ENCODE measurements at regions not wholly inside any gene's neighbourhood (a gene's known extent, or its start where the extent isn't known, plus 50 kb on each side); places are given as distances from the start of the nearest gene placed in this dataset.
A peak's percentile ranks its signal among the peaks of the same experiment; 100 is the strongest.

DNA sequence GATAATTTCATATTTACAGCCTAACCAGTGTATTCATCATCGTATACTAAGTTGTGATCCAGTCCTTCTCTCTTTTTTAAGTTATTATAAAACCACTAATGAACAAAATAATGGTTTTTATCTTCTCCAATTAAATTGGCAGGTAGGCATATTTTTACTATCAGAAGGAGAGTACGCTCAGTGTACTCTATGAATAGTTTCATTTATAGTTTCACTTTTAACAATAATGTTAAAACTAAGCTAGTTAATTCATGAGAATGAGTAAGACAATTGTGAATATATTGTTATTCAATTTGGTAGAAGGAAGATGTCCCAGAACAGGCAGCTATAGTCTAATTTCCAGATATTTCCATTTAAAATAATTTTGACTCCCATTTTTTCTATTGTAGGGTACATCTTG is 277.1 kb downstream of the RASSF9 start:
- in situ Hi-C loops (cut with HindIII; ENCODE audit: low sequenced_read_pairs) = no loop called here
- DNase-seq (ENCODE audit: low spot score) = no peak

DNA sequence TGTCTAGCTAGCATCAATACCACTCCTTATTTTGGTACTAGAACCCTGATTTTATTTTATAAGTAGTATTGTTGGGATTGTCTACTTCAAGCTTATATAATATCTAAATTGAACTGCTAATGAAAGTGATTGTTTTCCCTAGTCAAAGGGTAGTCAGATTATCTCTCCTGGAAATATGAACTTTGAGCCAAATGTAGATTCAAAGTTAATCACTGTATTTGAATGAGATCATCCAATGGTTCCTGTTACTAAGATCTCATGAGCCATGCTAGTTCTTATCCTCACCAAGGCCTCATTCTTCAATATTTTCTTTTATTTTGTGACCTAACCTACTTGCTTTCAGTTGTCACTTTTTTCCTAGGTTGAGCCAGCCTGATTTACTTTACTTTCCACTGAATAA is 276.7 kb downstream of the RASSF9 start:
- in situ Hi-C loops (cut with HindIII; ENCODE audit: low sequenced_read_pairs) = no loop called here
- DNase-seq (ENCODE audit: low spot score) = no peak

DNA sequence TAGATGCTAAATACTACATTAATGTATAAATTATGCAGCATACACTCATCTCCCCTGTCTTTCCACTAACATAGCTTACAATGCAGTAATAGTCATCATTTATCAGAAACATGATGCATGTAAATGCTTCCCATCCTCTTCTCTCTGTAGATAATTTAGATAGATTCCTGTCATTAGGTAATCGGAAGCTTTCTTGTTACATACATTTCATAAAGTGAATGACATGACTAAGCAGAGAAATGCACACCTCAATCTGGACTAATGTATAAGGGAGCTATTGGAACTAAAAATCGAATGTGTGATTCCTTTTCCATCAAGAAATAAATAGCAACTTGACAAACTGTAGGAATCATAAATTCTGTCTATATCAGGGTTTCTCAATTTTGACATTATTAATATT is 273.4 kb downstream of the RASSF9 start:
- DNase-seq (ENCODE audit: low spot score) = no peak
- in situ Hi-C loops (cut with HindIII; ENCODE audit: low sequenced_read_pairs) = no loop called here

DNA sequence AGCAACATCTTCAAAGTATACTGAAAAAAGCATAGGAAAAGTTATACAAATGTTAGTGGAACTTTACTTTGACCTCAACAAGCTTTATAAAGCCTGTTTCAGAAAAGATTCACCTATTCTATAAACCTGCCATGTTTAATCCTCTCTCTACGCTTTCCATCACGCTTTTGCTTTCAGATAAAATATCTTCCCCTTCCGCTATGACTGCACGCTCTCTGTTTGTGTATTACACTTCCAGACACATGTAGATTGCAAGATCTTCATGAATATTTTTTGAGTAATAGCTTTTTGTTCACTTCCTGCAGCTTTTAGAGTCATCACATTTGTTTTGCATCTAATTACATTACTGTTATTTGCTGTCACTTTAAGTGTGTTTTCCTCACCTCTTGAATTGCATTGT is 271.4 kb downstream of the RASSF9 start:
- DNase-seq (ENCODE audit: low spot score) = no peak
- in situ Hi-C loops (cut with HindIII; ENCODE audit: low sequenced_read_pairs) = no loop called here

DNA sequence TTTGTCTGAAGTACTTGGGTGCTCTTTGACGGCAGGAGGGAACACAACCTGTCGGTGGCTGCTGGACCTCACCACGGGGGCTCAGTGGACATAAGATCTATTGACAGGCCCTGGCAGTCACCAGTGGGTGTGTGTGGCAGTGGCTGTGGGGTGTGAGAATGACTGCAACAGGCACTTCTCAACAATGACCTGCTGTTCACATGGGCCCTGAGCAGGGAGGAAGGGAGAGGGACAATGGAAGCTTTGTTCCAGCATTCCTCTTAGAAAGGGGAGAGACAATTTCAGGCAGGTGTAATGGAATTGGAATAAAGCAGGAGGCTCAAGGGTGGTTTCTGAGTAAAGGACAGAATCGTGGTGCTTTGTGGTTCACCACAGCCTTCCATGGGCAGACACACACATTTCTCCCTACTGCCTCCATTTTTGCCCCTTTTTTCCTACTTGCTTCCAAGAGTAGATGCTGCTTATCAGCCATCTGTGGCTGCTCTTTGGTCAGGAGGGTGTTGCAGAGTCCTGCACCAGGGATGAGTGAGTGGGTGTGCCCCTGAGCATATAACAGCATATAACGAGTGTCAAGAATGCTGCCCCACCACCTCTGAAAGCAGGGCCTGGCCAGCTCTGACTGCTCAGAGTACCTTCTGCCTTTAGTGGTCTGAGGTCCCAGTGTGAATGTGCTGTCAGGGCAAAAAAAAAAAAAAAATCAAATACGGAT is 267.7 kb downstream of the RASSF9 start:
- DNase-seq (ENCODE audit: low spot score) = no peak
- in situ Hi-C loops (cut with HindIII; ENCODE audit: low sequenced_read_pairs) = no loop called here

DNA sequence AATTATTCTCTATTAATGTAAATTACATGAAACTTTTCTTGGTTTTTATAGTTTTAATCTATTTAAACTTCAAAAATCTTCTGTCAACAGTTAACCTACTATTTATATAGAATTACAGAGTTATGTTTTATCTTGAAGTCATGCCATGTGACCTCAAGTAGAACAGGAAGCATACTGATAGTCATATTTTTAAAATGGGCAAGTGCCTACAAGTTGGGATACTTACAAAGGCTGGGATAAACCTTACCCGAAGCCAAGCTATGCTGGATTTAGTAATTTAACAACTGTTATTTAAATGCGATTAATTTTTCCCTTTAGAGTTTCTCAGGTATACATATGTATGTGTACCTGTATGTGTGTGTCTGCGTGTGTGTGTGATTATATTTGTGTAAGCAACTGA is 266.9 kb downstream of the RASSF9 start:
- in situ Hi-C loops (cut with HindIII; ENCODE audit: low sequenced_read_pairs) = no loop called here
- no peak for DNase-seq (ENCODE audit: low spot score)

DNA sequence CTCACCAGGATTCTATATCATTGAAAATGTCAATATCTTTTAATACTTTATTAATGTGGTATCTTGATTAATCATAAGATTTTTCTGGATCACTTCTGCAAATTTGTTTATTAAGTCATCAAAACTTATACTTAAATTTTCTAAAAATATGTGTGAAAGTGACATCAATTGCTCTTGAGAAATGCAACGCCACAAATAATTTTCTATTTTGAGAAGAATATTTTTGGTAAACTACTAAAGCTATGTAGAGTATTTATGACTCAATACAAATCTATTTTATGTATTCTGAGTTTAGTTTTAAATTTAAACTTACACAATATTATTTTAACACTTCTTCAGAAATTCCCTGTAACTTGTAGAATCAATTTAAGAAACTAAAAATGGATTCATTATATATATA is 263.3 kb downstream of the RASSF9 start:
- in situ Hi-C loops (cut with HindIII; ENCODE audit: low sequenced_read_pairs) = no loop called here
- DNase-seq (ENCODE audit: low spot score) = no peak

DNA sequence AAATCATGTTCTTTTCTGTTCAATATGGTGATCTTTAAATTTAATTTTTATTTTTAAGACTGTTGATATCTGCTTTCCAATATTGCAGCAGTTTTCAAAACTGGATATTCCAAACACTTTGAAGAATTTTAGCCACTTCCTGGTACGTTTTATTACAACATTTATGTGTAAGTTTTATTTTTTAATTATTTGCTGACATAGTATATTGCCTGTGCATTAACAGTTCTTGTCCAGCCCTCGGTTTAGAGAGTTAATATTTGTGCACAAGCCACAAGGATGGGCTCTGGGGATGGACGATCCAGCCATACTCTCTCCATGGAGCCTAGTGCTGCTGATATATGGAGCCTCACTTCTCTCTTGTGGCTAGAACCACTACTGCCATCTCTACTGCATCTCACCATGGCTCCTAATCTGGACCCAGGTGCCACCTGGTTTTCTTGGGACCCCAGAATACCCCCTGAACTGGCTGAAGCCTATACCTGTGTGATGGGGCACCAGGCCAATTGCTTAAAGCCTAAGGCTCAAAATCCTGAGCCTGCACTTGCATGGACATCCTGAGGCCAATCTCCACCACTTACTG is 262.5 kb downstream of the RASSF9 start:
- no peak for DNase-seq (ENCODE audit: low spot score)
- in situ Hi-C loops (cut with HindIII; ENCODE audit: low sequenced_read_pairs) = no loop called here

DNA sequence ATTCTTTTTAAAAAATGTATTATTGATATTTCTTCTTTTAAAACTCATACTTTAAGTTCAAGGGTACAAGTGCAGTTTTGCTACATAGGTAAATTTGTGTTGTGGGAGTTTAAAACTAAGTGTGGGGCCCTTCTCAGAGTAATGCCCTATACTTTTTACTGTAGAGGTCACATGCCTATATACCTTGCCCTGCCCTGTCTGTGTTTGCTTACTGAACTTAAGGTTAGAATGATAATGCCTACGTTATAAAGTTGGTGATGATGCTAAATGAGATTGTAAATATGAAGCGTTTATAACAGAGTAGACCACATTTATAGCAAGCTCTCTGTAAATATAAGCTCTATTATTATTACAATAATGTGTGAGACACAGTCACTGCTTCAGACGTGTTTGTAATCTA is 261.9 kb downstream of the RASSF9 start:
- in situ Hi-C loops (cut with HindIII; ENCODE audit: low sequenced_read_pairs) = no loop called here
- no peak for DNase-seq (ENCODE audit: low spot score)

DNA sequence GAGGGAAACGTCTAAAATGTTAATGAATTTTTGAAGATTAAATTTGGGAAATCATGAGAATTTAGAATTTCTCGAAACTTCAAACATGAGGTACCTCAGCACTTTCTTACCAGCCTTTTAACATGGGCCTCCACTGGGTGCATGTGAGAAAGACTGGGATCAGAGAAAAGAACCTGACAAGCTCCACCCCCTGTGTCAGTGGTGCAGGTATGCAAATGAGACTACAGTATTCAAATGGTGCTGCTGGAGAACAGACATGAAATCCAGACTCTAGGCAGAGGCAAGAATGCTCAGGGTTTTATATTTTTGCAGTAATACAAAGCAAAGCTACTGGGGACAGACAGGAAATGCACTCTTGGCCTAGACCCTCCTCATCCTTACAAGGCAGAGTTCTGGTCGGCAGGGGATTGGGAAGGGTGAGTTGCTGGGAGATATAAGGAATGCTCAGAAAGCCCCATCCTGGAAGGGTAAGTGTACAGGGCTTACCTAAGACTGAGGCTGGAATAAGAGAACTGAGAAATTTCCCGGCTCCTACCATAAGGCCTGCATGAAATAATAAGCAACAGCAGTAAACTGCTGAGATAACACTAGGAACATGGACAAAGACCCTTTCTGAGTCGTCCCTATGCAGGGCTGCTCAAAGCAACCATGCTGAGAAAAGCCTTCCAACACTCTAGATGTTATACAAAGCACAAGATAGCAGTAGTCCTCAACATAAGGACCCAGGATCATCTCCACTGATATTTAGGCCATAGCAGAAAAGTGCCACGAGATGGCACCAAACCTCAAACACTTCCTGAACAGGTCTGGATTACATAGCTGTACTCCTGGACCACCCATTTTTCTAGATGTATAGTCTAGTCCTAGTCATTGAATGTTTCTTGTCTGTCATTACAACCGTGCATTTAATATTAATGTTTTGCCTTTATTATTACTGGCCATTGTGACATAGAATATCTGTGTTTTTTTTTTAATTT is 260.8 kb downstream of the RASSF9 start:
- in situ Hi-C loops (cut with HindIII; ENCODE audit: low sequenced_read_pairs) = no loop called here
- peak; percentile 72 for DNase-seq (ENCODE audit: low spot score)

DNA sequence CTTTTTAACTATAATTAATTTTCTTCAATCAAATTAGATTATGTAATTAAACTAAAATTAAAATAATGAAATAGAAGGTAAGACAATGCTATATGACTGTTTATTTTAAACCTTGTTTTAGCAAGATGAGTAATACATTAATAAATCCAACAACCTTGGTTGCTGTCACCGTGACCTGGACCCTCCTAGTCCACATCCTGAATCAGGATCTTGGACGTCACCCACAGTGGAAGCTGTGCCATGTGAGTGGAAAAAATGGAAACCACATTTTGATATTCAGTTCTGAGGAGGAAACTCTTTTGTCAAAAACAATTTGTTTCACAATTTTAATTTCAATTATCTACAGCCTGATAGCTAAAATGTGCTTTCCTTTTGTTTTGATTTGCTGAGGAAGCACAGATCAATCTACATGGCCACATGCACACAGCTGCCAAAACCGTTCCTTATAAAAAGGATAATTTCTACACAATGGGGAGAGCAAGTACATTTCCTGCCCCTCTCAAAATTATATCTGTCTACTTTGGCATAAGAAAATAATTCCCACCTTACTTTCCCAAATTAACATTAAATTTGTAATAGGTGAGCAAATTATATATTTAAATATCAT is 255.5 kb downstream of the RASSF9 start:
- in situ Hi-C loops (cut with HindIII; ENCODE audit: low sequenced_read_pairs) = no loop called here
- no peak for DNase-seq (ENCODE audit: low spot score)

DNA sequence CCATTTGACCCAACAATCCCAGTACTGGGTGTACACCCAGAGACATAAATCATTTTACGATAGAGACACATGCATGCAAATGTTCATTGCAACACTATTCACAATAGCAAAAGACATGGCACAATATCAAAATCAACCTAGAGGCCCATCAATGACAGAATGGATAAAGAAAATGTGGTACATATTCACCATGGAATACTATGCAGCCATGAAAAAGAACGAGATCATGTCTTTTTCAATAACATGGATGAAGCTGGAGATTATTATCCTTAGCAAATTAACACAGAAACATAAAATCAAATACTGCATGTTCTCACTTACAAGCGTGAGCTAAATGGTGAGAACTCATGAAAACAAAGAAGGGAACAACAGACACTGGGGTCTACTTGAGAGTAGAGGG is 249.1 kb downstream of the RASSF9 start:
- DNase-seq (ENCODE audit: low spot score) = no peak
- in situ Hi-C loops (cut with HindIII; ENCODE audit: low sequenced_read_pairs) = no loop called here

DNA sequence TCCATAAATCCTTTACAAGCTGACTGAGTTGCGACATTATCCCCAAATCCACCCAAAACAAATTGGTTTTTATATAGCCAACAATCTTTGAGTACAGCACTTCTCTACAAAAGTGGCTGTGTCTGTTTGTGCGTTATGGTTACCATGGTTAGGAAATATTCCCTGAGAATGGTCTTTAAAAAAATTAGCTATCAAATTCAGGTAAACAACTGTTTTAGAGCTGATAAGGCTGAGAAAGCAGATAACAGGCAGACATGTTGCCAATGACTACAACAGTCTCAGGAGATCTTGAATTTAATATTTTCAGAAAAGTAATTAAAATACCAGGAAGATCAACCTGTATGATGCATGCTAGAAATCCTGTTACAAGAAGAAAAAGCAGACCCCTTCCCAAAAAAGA is 248.0 kb downstream of the RASSF9 start:
- no peak for DNase-seq (ENCODE audit: low spot score)
- in situ Hi-C loops (cut with HindIII; ENCODE audit: low sequenced_read_pairs) = no loop called here

DNA sequence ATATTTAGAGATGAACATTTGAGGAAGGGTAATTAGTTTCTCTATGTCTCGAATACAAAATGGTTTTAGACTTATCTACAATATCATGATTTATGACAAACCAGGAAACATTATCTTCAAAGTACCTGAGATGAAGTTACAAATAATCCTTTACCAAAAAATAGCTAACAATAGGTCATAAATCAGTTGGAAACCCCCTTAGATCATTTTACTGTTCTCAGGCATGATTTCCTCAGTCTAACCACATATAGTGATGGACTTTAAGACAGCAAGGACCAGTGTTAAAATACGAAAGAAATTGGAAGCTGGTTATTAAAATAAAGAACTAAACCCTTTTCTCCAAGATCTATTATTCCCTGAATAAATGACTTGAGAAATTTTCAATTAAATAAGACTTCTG is 235.4 kb downstream of the RASSF9 start:
- in situ Hi-C loops (cut with HindIII; ENCODE audit: low sequenced_read_pairs) = no loop called here

DNA sequence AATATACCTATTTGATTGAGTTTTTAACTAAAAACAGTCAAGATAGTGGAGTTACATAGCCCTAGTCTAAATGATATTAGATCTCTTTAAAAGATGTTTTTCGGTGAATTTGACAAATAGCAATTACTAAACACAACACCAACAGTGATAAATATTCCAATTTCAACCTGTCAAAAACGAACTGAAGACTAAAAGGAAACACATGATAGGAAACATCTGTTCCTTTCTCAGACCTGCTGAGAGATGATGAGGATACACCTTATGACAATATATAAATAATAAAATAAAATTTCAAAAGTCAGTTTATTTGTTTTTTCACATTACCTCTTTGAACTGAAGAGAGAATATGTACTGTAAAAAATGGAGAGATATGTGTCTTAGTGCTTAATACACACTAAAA is 232.7 kb downstream of the RASSF9 start:
- in situ Hi-C loops (cut with HindIII; ENCODE audit: low sequenced_read_pairs) = no loop called here
- DNase-seq (ENCODE audit: low spot score) = no peak

More for the DNA sequence above, 235.4 kb downstream of the RASSF9 start:
- DNase-seq (ENCODE audit: low spot score) = no peak

DNA sequence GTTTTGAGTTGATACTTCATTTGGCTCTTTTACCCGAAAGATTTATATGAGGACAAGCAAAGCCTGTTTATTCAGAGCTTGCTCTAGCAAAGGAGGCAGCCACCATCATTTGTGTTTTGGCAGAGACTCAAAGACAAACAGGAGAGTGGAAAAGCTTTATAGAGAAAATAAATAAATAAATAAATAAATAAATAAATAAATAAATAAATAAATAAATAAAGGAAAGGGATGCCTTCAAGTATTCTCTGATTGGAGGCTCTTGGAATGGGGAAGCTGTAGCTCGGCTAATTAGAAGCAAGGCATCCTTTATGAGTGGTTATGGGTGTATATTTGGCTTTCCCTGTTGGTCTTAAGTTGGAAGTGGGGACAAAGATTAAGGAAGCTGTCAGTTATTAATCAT is 229.8 kb downstream of the RASSF9 start:
- no peak for DNase-seq (ENCODE audit: low spot score)
- in situ Hi-C loops (cut with HindIII; ENCODE audit: low sequenced_read_pairs) = no loop called here

DNA sequence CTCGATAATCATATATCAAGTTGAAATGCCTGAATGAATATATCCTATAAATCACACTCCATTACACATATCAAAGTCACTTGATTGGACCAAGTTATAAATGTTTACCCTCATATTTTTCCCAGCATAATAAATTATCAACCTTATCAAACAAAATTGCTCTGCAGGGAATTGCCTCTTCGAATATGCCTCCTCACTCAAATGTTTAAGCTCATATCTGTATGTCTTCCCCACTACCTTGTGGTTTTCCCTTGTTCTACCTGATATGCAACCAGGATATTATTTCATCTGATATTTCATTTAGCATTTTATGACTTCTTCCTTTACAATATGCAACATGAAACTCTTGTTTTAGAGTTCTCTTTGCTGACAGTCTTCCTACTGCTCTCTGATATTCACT is 226.4 kb downstream of the RASSF9 start:
- in situ Hi-C loops (cut with HindIII; ENCODE audit: low sequenced_read_pairs) = no loop called here
- no peak for DNase-seq (ENCODE audit: low spot score)

DNA sequence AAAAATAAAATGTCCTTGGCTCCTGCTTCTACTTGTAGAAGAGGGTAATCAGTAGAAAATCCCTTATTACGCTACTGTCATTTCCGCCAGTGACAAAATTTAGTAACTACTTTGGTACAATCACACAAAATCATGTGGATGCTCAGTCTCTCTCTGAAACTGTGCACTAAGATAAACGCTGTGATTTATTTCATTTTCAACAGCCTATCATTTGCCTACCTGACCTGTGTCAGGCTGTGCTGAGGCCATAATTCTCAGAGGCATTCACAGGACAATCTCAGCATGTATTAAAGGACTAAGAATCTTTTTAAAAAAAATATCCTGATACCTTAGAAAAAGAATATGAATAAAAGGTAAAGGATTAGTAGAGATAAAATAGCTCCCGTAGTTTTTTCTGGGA is 226.0 kb downstream of the RASSF9 start:
- in situ Hi-C loops (cut with HindIII; ENCODE audit: low sequenced_read_pairs) = no loop called here
- DNase-seq (ENCODE audit: low spot score) = no peak

DNA sequence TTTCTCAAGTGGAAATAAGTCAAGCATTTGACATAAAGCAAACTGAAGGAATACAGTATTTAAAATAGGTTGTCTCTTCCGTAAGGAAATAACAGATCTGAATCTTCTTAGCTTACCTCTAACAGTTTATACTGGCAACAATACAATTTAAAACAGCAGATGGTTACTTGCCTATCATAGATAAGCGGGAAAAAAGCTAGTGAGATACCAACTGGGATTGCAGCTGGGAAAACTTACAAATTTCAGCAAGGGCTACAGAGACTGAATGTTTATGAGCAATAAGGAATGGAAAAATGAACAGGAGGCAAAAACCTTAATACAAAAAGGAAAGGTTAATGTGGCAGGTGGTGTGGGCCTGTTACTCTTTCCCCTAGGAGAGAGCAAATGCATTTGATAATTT is 220.0 kb downstream of the RASSF9 start:
- in situ Hi-C loops (cut with HindIII; ENCODE audit: low sequenced_read_pairs) = no loop called here
- DNase-seq (ENCODE audit: low spot score) = peak; percentile 20
